ENCODE measurements at regions not wholly inside any gene's neighbourhood (a gene's known extent, or its start where the extent isn't known, plus 50 kb on each side); places are given as distances from the start of the nearest gene placed in this dataset.

DNA sequence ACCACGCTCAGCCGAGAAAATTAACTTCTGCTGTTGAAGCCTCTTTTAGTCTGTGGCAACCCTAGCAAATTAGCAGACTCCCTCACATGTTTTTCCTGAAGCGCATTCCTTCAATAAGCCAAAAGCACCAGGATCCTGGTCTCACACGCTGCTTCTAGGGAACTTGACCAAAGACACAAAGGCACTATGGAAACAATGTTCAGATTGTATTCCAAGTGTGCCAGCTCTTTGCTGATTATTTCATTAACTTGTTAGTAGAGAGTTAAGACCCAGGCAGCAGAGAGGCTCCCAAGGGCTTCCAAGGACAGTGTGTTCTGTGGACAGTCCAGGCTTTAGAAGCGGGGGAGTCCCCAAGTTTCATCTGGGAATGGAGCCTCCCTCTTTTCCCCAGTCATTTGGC is 94.4 kb upstream of the BASP1 start:
- TF ChIP-seq POLR2AphosphoS5 (IDR thresholded peaks at IDR 0.05; ENCODE audit: borderline replicate concordance, low read depth, low read length) (no peak), EZH2 (IDR thresholded peaks at IDR 0.05) (no peak), FOXP2 (optimal IDR thresholded peaks at IDR 0.05; ENCODE audit: control extremely low read depth, extremely low read length, insufficient read depth) (no peak)
